AG10803 (cell line): ENCODE measurements at regions not wholly inside any gene's neighbourhood (a gene's known extent, or its start where the extent isn't known, plus 50 kb on each side); places are given as distances from the start of the nearest gene placed in this dataset.

ENCODE experiments used
- DNase-seq: peaks from one replicate; pipeline ENCODE4 v3.0.0; 2010; ENCODE audit warnings: low read depth
- H3K4me3 ChIP-seq: 2 replicates; pipeline ENCODE4 v1.5.1; 2011; ENCODE audit warnings: mild to moderate bottlenecking, low read length, control low read depth
- CTCF ChIP-seq: conservative IDR thresholded peaks from 2 replicates; pipeline ENCODE4 v1.5.1; 2011; ENCODE audit warnings: mild to moderate bottlenecking, low read length, control low read depth, inconsistent platforms

GRCh38 chr3:15926871-15927270 is 129.1 kb upstream of the ANKRD28 start:
- H3K4me3 ChIP-seq: no peak overlapping the region
- TF ChIP-seq CTCF: no peak
- peak; percentile 25 for DNase-seq

GRCh38 chr3:15927969-15928368 is 130.2 kb upstream of the ANKRD28 start:
- no peak overlapping the region for H3K4me3 ChIP-seq
- TF ChIP-seq CTCF: no peak
- DNase-seq: no peak

GRCh38 chr3:15929944-15930571 is 132.3 kb upstream of the ANKRD28 start:
- DNase-seq: no peak
- no peak for TF ChIP-seq CTCF
- no peak overlapping the region for H3K4me3 ChIP-seq

GRCh38 chr3:15932348-15933300 is 134.8 kb upstream of the ANKRD28 start:
- no peak for TF ChIP-seq CTCF
- H3K4me3 ChIP-seq: no peak overlapping the region
- DNase-seq: no peak

- H3K4me3 ChIP-seq: no peak overlapping the region
- peak; percentile 46 for DNase-seq
- no peak for TF ChIP-seq CTCF
These were observed 135.8 kb upstream of the ANKRD28 start for GRCh38 chr3:15933439-15934139.

- no peak for DNase-seq
- no peak for TF ChIP-seq CTCF
These were observed 136.8 kb upstream of the ANKRD28 start for GRCh38 chr3:15934389-15935195.

More at GRCh38 chr3:15934389-15935195, 136.8 kb upstream of the ANKRD28 start:
- no peak overlapping the region for H3K4me3 ChIP-seq
